Neuronal stem cell (in vitro differentiated cells): ENCODE measurements at regions not wholly inside any gene's neighbourhood (a gene's known extent, or its start where the extent isn't known, plus 50 kb on each side); places are given as distances from the start of the nearest gene placed in this dataset.

Experiments used
- DNase-seq: peaks from one replicate; pipeline ENCODE4 v3.0.0-alpha.2; 2013; ENCODE audit warnings: low spot score
- H2AFZ ChIP-seq: one replicate; pipeline ENCODE4 v1.6.1; 2013; ENCODE audit warnings: mild to moderate bottlenecking, low read length, inconsistent platforms
- H2AK5ac ChIP-seq: 2 replicates; pipeline ENCODE4 v1.6.1; 2013; ENCODE audit warnings: low read depth, mild to moderate bottlenecking, inconsistent platforms, low read length, moderate library complexity, mixed read lengths
- H2BK120ac ChIP-seq: 2 replicates; pipeline ENCODE4 v1.6.1; 2013; ENCODE audit warnings: low read depth, mild to moderate bottlenecking, inconsistent platforms, low read length, moderate library complexity, mixed read lengths
- H2BK12ac ChIP-seq: one replicate; pipeline ENCODE4 v1.6.1; 2013; ENCODE audit warnings: low read length, inconsistent platforms
- H2BK15ac ChIP-seq: 2 replicates; pipeline ENCODE4 v1.6.1; 2013; ENCODE audit warnings: mild to moderate bottlenecking, low read length, inconsistent platforms, mixed read lengths
- H2BK5ac ChIP-seq: one replicate; pipeline ENCODE4 v1.6.1; 2013; ENCODE audit warnings: inconsistent platforms, mild to moderate bottlenecking, low read length, moderate library complexity
- H3K14ac ChIP-seq: one replicate; pipeline ENCODE4 v1.6.1; 2013; ENCODE audit warnings: low read length, inconsistent platforms
- H3K18ac ChIP-seq: 2 replicates; pipeline ENCODE4 v1.6.1; 2013; ENCODE audit warnings: low read length, inconsistent platforms
- H3K23ac ChIP-seq: 2 replicates; pipeline ENCODE4 v1.6.1; 2013; ENCODE audit warnings: low read depth, mild to moderate bottlenecking, mixed read lengths, low read length, inconsistent platforms; ENCODE audit not compliant: poor library complexity
- H3K27ac ChIP-seq: replicated peaks from 3 replicates; pipeline ENCODE4 v1.5.1; 2013; ENCODE audit warnings: low read length, inconsistent platforms
- H3K27me3 ChIP-seq, 3 experiments: 2 replicates each; pipeline ENCODE4 v1.6.1; 2013; ENCODE audit warnings: low read length in 3 of 3, mild to moderate bottlenecking in 2 of 3, inconsistent platforms in 1 of 3, low read depth in 1 of 3, mixed read lengths in 1 of 3, moderate library complexity in 1 of 3; ENCODE audit not compliant: control insufficient read depth in 3 of 3, insufficient read depth in 3 of 3
- H3K36me3 ChIP-seq, 2 donors: replicated peaks in 1 of 2; 2 replicates each; pipeline ENCODE4 v1.6.1; 2013; ENCODE audit warnings: low read length in 2 of 2; ENCODE audit not compliant: control insufficient read depth in 2 of 2, insufficient read depth in 2 of 2
- H3K4ac ChIP-seq: 2 replicates; pipeline ENCODE4 v1.6.1; 2013; ENCODE audit warnings: inconsistent platforms, mild to moderate bottlenecking, low read length, moderate library complexity
- H3K4me1 ChIP-seq, 2 donors: 1 replicate in 1 of 2; 2 replicates in 1 of 2; pipeline ENCODE4 v1.6.1; 2013; ENCODE audit warnings: low read length in 2 of 2, low read depth in 1 of 2; ENCODE audit not compliant: control insufficient read depth in 2 of 2, insufficient read depth in 1 of 2
- H3K4me2 ChIP-seq: one replicate; pipeline ENCODE4 v1.6.1; 2013; ENCODE audit warnings: mild to moderate bottlenecking, low read length, inconsistent platforms; ENCODE audit not compliant: insufficient read depth, poor library complexity, severe bottlenecking
- H3K4me3 ChIP-seq, 2 donors: 2 replicates each; pipeline ENCODE4 v1.5.1; 2013; ENCODE audit warnings: low read length in 2 of 2, mild to moderate bottlenecking in 2 of 2, inconsistent platforms in 1 of 2, moderate library complexity in 1 of 2
- H3K79me1 ChIP-seq: one replicate; pipeline ENCODE4 v1.6.1; 2013; ENCODE audit warnings: low read depth, mild to moderate bottlenecking, inconsistent platforms, low read length, moderate library complexity
- H3K9ac ChIP-seq: one replicate; pipeline ENCODE4 v1.6.1; 2013; ENCODE audit warnings: mild to moderate bottlenecking, low read depth, low read length, inconsistent platforms; ENCODE audit not compliant: poor library complexity
- H3K9me3 ChIP-seq, 2 donors: replicated peaks in 1 of 2; 2 replicates each; pipeline versions ENCODE3 to v1.6.1; 2013; ENCODE audit warnings: low read length in 2 of 2, mild to moderate bottlenecking in 2 of 2, inconsistent platforms in 1 of 2, low read depth in 1 of 2, mixed read lengths in 1 of 2, moderate library complexity in 1 of 2; ENCODE audit not compliant: control insufficient read depth in 2 of 2, insufficient read depth in 1 of 2
- H4K8ac ChIP-seq: one replicate; pipeline ENCODE4 v1.6.1; 2013; ENCODE audit warnings: low read depth, mild to moderate bottlenecking, inconsistent platforms, low read length, moderate library complexity
- H4K91ac ChIP-seq: one replicate; pipeline ENCODE4 v1.6.1; 2013; ENCODE audit warnings: low read length, low read depth, mild to moderate bottlenecking, inconsistent platforms; ENCODE audit not compliant: poor library complexity
- WGBS, 2 donors: extraction: QIAGEN DNeasy Blood & Tissue Kit; methylation state at CpG; one replicate each; pipeline ENCODE4 v1.1.7; 2013; ENCODE audit warnings: missing lambda C conversion rate in 2 of 2, mixed read lengths in 1 of 2; ENCODE audit not compliant: insufficient read length in 2 of 2, insufficient replicate concordance in 1 of 2; ENCODE audit errors: extremely low coverage in 2 of 2; 5-methylcytosine and 5-hydroxymethylcytosine counted together

DNA sequence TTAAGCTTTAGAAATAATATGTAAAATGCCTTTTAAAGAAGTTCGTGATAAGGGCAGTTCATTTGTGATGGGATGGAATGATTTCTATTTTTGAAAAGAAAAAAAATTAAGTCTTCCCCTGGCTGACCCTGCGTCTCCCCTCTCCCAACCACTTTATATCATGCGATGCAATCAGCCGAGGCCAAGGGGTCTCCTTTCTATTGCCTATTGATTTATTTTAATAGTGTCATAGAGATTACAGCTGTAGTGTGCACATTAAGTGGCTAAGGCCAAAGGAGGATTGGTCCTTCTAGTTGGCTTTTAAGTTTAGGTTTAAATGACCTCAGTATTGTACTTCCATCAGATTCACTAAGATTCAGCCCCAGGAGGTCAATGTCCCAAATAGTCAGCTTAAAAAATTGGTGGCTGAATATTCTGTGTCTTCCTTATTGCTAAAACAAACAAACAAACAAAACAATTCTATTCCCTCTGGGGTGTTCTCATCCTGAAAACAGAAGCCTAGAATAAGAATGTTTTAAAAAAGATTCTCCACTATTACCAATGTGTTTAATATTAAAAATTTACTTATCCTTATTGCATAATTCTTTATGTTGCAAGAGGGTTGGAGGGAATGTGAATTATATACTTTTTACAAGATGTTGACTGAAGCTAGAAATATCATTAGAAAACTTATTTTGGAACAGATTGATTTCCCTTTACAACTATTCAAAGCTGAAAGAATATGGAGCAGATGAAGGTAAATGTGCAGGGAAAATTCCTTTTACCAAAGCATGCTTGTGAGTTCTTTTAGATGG lies 359.1 kb downstream of the SAMD5 start:
- H3K4me1 ChIP-seq, result no peaks in the 10 kb centered on the region
- no peak overlapping the region for H3K14ac ChIP-seq
- H3K23ac ChIP-seq, result no peak overlapping the region
- H3K36me3 ChIP-seq, result no peaks in the 10 kb centered on the region
- H3K4ac ChIP-seq, result no peak overlapping the region
- H4K8ac ChIP-seq, result no peak overlapping the region
- DNase-seq, result no peak
- no peak overlapping the region for H4K91ac ChIP-seq
- H2BK15ac ChIP-seq, result no peak overlapping the region
- H2BK12ac ChIP-seq, result no peak overlapping the region
- H3K4me2 ChIP-seq, result no peak overlapping the region
- no peak overlapping the region for H3K9ac ChIP-seq
- H2BK120ac ChIP-seq, result no peak overlapping the region
- no peaks in the 10 kb centered on the region for H3K9me3 ChIP-seq
- WGBS, 2 donors, result no CpG with 5 or more reads among the region's 4 CpGs
- H3K27ac ChIP-seq, result no peak overlapping the region
- H2AFZ ChIP-seq, result no peak overlapping the region
- H2AK5ac ChIP-seq, result no peak overlapping the region
- no peaks in the 10 kb centered on the region for H3K79me1 ChIP-seq
- H3K27me3 ChIP-seq, result no peaks in the 10 kb centered on the region
- no peak overlapping the region for H2BK5ac ChIP-seq
- no peak overlapping the region for H3K4me3 ChIP-seq
- no peak overlapping the region for H3K18ac ChIP-seq

DNA sequence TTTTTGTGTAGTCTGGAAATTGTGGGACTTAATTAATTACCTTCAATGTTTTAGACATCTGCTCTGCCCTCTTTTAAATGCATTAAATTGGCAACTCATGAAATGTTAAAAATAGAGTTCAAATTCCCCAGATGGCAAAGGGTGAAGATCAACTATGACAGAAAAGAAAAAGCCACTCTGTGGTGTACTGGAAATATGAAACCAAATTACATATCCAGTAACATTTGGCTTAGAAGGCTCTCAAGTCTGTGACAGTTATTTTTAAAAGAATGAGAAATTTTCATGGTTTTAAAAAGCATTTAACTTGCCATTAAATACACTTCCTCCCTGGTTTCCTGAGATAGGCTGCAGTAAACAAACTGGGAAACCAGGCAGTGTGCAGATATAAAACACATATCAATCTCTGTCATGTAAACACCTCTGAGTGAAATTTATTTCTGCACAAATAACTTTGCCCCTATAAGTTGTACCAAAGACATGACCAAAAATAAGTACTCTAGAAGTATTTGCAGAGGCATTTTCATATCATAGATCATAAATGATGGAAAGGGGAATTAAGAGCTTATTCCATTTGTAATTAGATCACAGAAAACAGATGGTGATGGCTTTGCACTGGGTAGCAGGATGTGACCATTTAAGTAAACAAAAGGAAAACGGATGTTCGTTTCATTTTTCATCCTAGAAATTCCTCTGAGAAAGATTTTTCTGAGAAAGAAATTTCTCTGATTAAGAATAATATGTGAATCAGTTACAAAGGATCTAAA lies 360.1 kb downstream of the SAMD5 start:
- WGBS, 2 donors, result no CpG with 5 or more reads among the region's 2 CpGs
- no peak overlapping the region for H3K4me3 ChIP-seq
- DNase-seq, result no peak

DNA sequence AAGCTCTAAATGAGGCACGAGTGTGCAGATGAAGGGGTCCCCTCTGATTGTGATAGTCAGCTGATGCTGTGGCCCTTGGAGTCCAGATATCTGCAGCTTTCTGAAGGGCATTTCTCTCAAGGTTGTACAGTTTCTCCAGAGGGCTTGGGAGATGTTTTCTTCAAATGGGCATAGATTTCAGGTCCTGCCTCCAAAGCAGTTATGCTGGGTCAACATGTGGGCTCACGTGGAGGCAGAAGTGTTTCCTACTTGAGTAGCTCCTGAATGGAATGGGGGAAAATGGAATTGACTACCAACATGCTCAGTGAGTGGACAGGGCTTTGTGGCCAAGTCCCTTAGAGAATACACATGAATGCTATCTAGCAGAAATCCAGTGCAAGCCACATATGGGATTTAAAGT lies 360.7 kb downstream of the SAMD5 start:
- H3K18ac ChIP-seq, result no peak overlapping the region
- H3K27ac ChIP-seq, result no peak overlapping the region
- no peak overlapping the region for H3K9ac ChIP-seq
- DNase-seq, result no peak
- H3K79me1 ChIP-seq, result no peaks in the 10 kb centered on the region
- H4K91ac ChIP-seq, result no peak overlapping the region
- H4K8ac ChIP-seq, result no peak overlapping the region
- no peak overlapping the region for H2BK5ac ChIP-seq
- H2BK12ac ChIP-seq, result no peak overlapping the region
- no peaks in the 10 kb centered on the region for H3K9me3 ChIP-seq
- H2AK5ac ChIP-seq, result no peak overlapping the region
- no peak overlapping the region for H2BK15ac ChIP-seq
- no peak overlapping the region for H3K23ac ChIP-seq
- no peaks in the 10 kb centered on the region for H3K36me3 ChIP-seq
- no peak overlapping the region for H3K4me2 ChIP-seq
- no peak overlapping the region for H3K4ac ChIP-seq
- no peaks in the 10 kb centered on the region for H3K4me1 ChIP-seq
- no peak overlapping the region for H3K14ac ChIP-seq
- H2AFZ ChIP-seq, result no peak overlapping the region
- no CpG with 5 or more reads among the region's 2 CpGs for WGBS, 2 donors
- H3K27me3 ChIP-seq, result no peaks in the 10 kb centered on the region
- H3K4me3 ChIP-seq, result no peak overlapping the region
- no peak overlapping the region for H2BK120ac ChIP-seq

More for the DNA sequence above, 360.1 kb downstream of the SAMD5 start:
- H3K27me3 ChIP-seq, result no peaks in the 10 kb centered on the region
- H3K4ac ChIP-seq, result no peak overlapping the region
- H3K4me1 ChIP-seq, result no peaks in the 10 kb centered on the region
- H4K8ac ChIP-seq, result no peak overlapping the region
- no peaks in the 10 kb centered on the region for H3K9me3 ChIP-seq
- no peaks in the 10 kb centered on the region for H3K36me3 ChIP-seq
- no peak overlapping the region for H3K4me2 ChIP-seq
- no peak overlapping the region for H3K14ac ChIP-seq
- no peak overlapping the region for H3K9ac ChIP-seq
- H3K27ac ChIP-seq, result no peak overlapping the region
- no peak overlapping the region for H3K23ac ChIP-seq
- no peaks in the 10 kb centered on the region for H3K79me1 ChIP-seq
- H2BK15ac ChIP-seq, result no peak overlapping the region
- no peak overlapping the region for H4K91ac ChIP-seq
- H2BK12ac ChIP-seq, result no peak overlapping the region
- H2AFZ ChIP-seq, result no peak overlapping the region
- no peak overlapping the region for H2BK5ac ChIP-seq
- H2BK120ac ChIP-seq, result no peak overlapping the region
- H2AK5ac ChIP-seq, result no peak overlapping the region
- no peak overlapping the region for H3K18ac ChIP-seq

GRCh38 chr6:147869869-147870268 lies 361.4 kb downstream of the SAMD5 start:
- no peaks in the 10 kb centered on the region for H3K27me3 ChIP-seq
- no peak overlapping the region for H2BK12ac ChIP-seq
- no peak overlapping the region for H3K14ac ChIP-seq
- H3K23ac ChIP-seq, result no peak overlapping the region
- H2AFZ ChIP-seq, result no peak overlapping the region
- no peaks in the 10 kb centered on the region for H3K9me3 ChIP-seq
- no peak overlapping the region for H2BK120ac ChIP-seq
- H3K36me3 ChIP-seq, result no peaks in the 10 kb centered on the region
- H3K9ac ChIP-seq, result no peak overlapping the region
- no peak overlapping the region for H4K8ac ChIP-seq
- H3K18ac ChIP-seq, result no peak overlapping the region
- H3K79me1 ChIP-seq, result no peaks in the 10 kb centered on the region
- H4K91ac ChIP-seq, result no peak overlapping the region
- H2BK15ac ChIP-seq, result no peak overlapping the region
- no peak overlapping the region for H2BK5ac ChIP-seq
- no peak for DNase-seq
- H3K4ac ChIP-seq, result no peak overlapping the region
- no peak overlapping the region for H3K4me2 ChIP-seq
- no peak overlapping the region for H3K4me3 ChIP-seq
- no CpG with 5 or more reads among the region's 5 CpGs for WGBS, 2 donors
- H3K4me1 ChIP-seq, result no peaks in the 10 kb centered on the region
- no peak overlapping the region for H3K27ac ChIP-seq
- H2AK5ac ChIP-seq, result no peak overlapping the region
